ENCODE measurements at regions not wholly inside any gene's neighbourhood (a gene's known extent, or its start where the extent isn't known, plus 50 kb on each side); places are given as distances from the start of the nearest gene placed in this dataset.

- H3K36me3 ChIP-seq: no peaks in the 10 kb centered on the region
- no peaks in the 10 kb centered on the region for H3K4me1 ChIP-seq
- no peaks in the 10 kb centered on the region for H3K9me3 ChIP-seq
- no peaks in the 10 kb centered on the region for H3K27me3 ChIP-seq
- intact Hi-C loops (cut with DNase I): no loop called here
- H3K27ac ChIP-seq: no peak overlapping the region
- DNase-seq: no peak
- no peak for TF ChIP-seq CTCF (IDR thresholded peaks at IDR 0.05)
- ATAC-seq: no peak
- H3K4me3 ChIP-seq: no peak overlapping the region
Measured at GRCh38 chr5:72760259-72760658, 56.2 kb upstream of the TNPO1 start.

- no peaks in the 10 kb centered on the region for H3K4me1 ChIP-seq
- intact Hi-C loops (cut with DNase I): no loop called here
- no peak for ATAC-seq
- H3K27ac ChIP-seq: no peak overlapping the region
- H3K27me3 ChIP-seq: no peaks in the 10 kb centered on the region
- no peak for DNase-seq
- H3K4me3 ChIP-seq: no peak overlapping the region
- no peaks in the 10 kb centered on the region for H3K9me3 ChIP-seq
- no peaks in the 10 kb centered on the region for H3K36me3 ChIP-seq
- no peak for TF ChIP-seq CTCF (IDR thresholded peaks at IDR 0.05)
Measured at GRCh38 chr5:72752909-72753308, 63.6 kb upstream of the TNPO1 start.

GRCh38 chr5:72749362-72749997 is 67.0 kb upstream of the TNPO1 start:
- Histone ChIP-seq H3K36me3 (no peaks in the 10 kb centered on the region), H3K27ac (no peak overlapping the region), H3K4me1 (no peaks in the 10 kb centered on the region), H3K4me3 (no peak overlapping the region), H3K27me3 (no peaks in the 10 kb centered on the region), H3K9me3 (no peaks in the 10 kb centered on the region)
- no peak for DNase-seq
- no peak for TF ChIP-seq CTCF (IDR thresholded peaks at IDR 0.05)
- no peak for ATAC-seq
- intact Hi-C loops (cut with DNase I): no loop called here

GRCh38 chr5:72747826-72748225 is 68.6 kb upstream of the TNPO1 start:
- Histone ChIP-seq H3K9me3 (no peaks in the 10 kb centered on the region), H3K4me3 (no peak overlapping the region), H3K4me1 (no peaks in the 10 kb centered on the region), H3K36me3 (no peaks in the 10 kb centered on the region), H3K27me3 (no peaks in the 10 kb centered on the region), H3K27ac (no peak overlapping the region)
- TF ChIP-seq CTCF (IDR thresholded peaks at IDR 0.05): no peak
- DNase-seq (no peak), ATAC-seq (no peak)
- intact Hi-C loops (cut with DNase I): no loop called here

- H3K4me3 ChIP-seq: no peak overlapping the region
- intact Hi-C loops (cut with DNase I): no loop called here
- H3K27ac ChIP-seq: no peak overlapping the region
- H3K4me1 ChIP-seq: no peaks in the 10 kb centered on the region
- no peak for DNase-seq
- no peak for TF ChIP-seq CTCF (IDR thresholded peaks at IDR 0.05)
- H3K36me3 ChIP-seq: no peaks in the 10 kb centered on the region
- no peaks in the 10 kb centered on the region for H3K27me3 ChIP-seq
- no peaks in the 10 kb centered on the region for H3K9me3 ChIP-seq
- no peak for ATAC-seq
Measured at GRCh38 chr5:72746736-72747135, 69.7 kb upstream of the TNPO1 start.

Data from left lung (tissue), 4 donors.